WTC11 (cell line): ENCODE measurements at regions not wholly inside any gene's neighbourhood (a gene's known extent, or its start where the extent isn't known, plus 50 kb on each side); places are given as distances from the start of the nearest gene placed in this dataset.

ENCODE experiments used
- ATAC-seq: fragments of 200-7000 bp; cut with Tn5 transposase; 2 replicates; pipeline ENCODE4 v1.10.0; 2021; ENCODE audit warnings: mild to moderate bottlenecking, moderate library complexity
- CTCF ChIA-PET: fragments of 300-600 bp; sonication (Branson Sonifier 250); formaldehyde crosslinking; loops from one replicate; lab custom pipeline; 2021; ENCODE audit warnings: antibody characterized with exemption; lab: Charles Lee
- POLR2A ChIA-PET: fragments of 350-600 bp; sonication (Branson Sonifier 250); formaldehyde crosslinking; loops from one replicate; lab custom pipeline; 2021; ENCODE audit warnings: antibody characterized with exemption; lab: Charles Lee
- DNase-seq: peaks from one replicate; pipeline ENCODE4 v3.0.0; 2021; ENCODE audit warnings: low spot score
- H3K27ac Mint-ChIP-seq: 2 replicates; pipeline ENCODE4 v1.8.0; 2021; ENCODE audit warnings: mixed read lengths
- H3K27me3 Mint-ChIP-seq: 2 replicates; pipeline ENCODE4 v1.8.0; 2021; ENCODE audit warnings: low read depth, mild to moderate bottlenecking, moderate library complexity, mixed read lengths
- H3K36me3 Mint-ChIP-seq: 2 replicates; pipeline ENCODE4 v1.8.0; 2021; ENCODE audit warnings: mixed read lengths
- H3K4me1 Mint-ChIP-seq: 2 replicates; pipeline ENCODE4 v1.8.0; 2022; ENCODE audit warnings: mixed read lengths
- H3K4me3 Mint-ChIP-seq: 2 replicates; pipeline ENCODE4 v1.8.0; 2021; ENCODE audit warnings: mild to moderate bottlenecking, moderate library complexity, mixed read lengths
- H3K9me3 Mint-ChIP-seq: 2 replicates; pipeline ENCODE4 v1.8.0; 2021; ENCODE audit warnings: mixed read lengths
- CREB1 ChIP-seq: sonication (generic); formaldehyde crosslinking; IDR thresholded peaks from 2 replicates; pipeline ENCODE4 v1.8.0; 2023; ENCODE audit warnings: mild to moderate bottlenecking, missing genetic modification reagents
- ELF4 ChIP-seq: sonication (generic); formaldehyde crosslinking; IDR thresholded peaks from 2 replicates; pipeline ENCODE4 v1.8.1; 2022; ENCODE audit warnings: low read depth, mild to moderate bottlenecking, moderate library complexity, missing genetic modification reagents
- ESRRA ChIP-seq: sonication (generic); formaldehyde crosslinking; IDR thresholded peaks from 2 replicates; pipeline ENCODE4 v1.8.1; 2022; ENCODE audit warnings: mild to moderate bottlenecking, missing genetic modification reagents, borderline replicate concordance
- FOXK1 ChIP-seq: sonication (generic); formaldehyde crosslinking; IDR thresholded peaks from 2 replicates; pipeline ENCODE4 v1.8.0; 2022; ENCODE audit warnings: mild to moderate bottlenecking, moderate library complexity, missing genetic modification reagents
- KAT7 ChIP-seq: sonication (generic); formaldehyde crosslinking; IDR thresholded peaks from 2 replicates; pipeline ENCODE4 v1.8.1; 2023; ENCODE audit warnings: missing genetic modification reagents, mild to moderate bottlenecking, borderline replicate concordance
- MXD4 ChIP-seq: fragments of 250-450 bp; sonication (Bioruptor Pico); IDR thresholded peaks from 2 replicates; pipeline ENCODE4 v1.8.0; 2021; ENCODE audit warnings: mild to moderate bottlenecking, moderate library complexity, borderline replicate concordance
- NFYB ChIP-seq: sonication (generic); formaldehyde crosslinking; conservative IDR thresholded peaks from 2 replicates; pipeline ENCODE4 v1.8.0; 2022; ENCODE audit warnings: low read depth, missing genetic modification reagents
- NR1H2 ChIP-seq: sonication (generic); formaldehyde crosslinking; IDR thresholded peaks from 2 replicates; pipeline ENCODE4 v1.9.0; 2021; ENCODE audit warnings: mild to moderate bottlenecking, moderate library complexity, missing genetic modification reagents
- SMAD4 ChIP-seq: sonication (generic); formaldehyde crosslinking; IDR thresholded peaks from 2 replicates; pipeline ENCODE4 v1.8.0; 2022; ENCODE audit warnings: mild to moderate bottlenecking, missing genetic modification reagents
- SOX15 ChIP-seq: fragments of 250-450 bp; sonication (Bioruptor Pico); IDR thresholded peaks from 2 replicates; pipeline ENCODE4 v1.9.0; 2021; ENCODE audit warnings: mild to moderate bottlenecking
- TCF7 ChIP-seq: sonication (generic); formaldehyde crosslinking; IDR thresholded peaks from 2 replicates; pipeline ENCODE4 v1.8.0; 2022; ENCODE audit warnings: mild to moderate bottlenecking, low read depth, missing genetic modification reagents, moderate library complexity
- ZBTB21 ChIP-seq: sonication (generic); formaldehyde crosslinking; IDR thresholded peaks from 2 replicates; pipeline ENCODE4 v1.8.1; 2023; ENCODE audit warnings: mild to moderate bottlenecking, missing genetic modification reagents, borderline replicate concordance
- TF ChIP-seq, protein P1 (sequence below): sonication (generic); formaldehyde crosslinking; IDR thresholded peaks from 2 replicates; pipeline ENCODE4 v1.8.1; 2023; ENCODE audit warnings: mild to moderate bottlenecking, moderate library complexity, missing genetic modification reagents
- TF ChIP-seq, protein P2 (sequence below): fragments of 250-450 bp; sonication (Bioruptor Pico); IDR thresholded peaks from 2 replicates; pipeline ENCODE4 v1.9.0; 2021; ENCODE audit warnings: mild to moderate bottlenecking, borderline replicate concordance
- TF ChIP-seq, protein P3 (sequence below): fragments of 250-450 bp; sonication (Bioruptor Pico); IDR thresholded peaks from 2 replicates; pipeline ENCODE4 v2.1.2; 2022; ENCODE audit warnings: mild to moderate bottlenecking, moderate library complexity
- TF ChIP-seq, protein P4 (sequence below): sonication (generic); formaldehyde crosslinking; IDR thresholded peaks from 2 replicates; pipeline ENCODE4 v1.8.0; 2023; ENCODE audit warnings: missing genetic modification reagents

DNA sequence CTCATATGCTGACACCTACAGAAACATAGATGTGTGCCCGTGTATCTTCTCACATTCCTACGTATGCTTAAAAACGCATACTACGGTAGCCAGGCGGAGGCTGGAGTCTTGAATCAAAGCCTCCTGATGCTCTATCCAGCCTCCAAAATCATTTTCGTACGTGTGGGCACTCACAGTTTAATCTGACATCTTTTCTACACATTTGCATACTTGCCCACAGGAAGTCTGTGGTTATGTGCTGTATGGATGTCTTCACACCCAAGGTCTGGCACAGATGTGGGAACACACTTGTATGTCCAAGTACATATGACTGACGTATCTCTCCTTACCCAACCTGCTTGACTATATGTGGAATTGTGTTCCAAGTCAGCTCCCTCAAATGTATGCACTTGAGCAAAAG lies 561.8 kb upstream of the CADM1 start (continued):
- TF ChIP-seq, protein P1, sequence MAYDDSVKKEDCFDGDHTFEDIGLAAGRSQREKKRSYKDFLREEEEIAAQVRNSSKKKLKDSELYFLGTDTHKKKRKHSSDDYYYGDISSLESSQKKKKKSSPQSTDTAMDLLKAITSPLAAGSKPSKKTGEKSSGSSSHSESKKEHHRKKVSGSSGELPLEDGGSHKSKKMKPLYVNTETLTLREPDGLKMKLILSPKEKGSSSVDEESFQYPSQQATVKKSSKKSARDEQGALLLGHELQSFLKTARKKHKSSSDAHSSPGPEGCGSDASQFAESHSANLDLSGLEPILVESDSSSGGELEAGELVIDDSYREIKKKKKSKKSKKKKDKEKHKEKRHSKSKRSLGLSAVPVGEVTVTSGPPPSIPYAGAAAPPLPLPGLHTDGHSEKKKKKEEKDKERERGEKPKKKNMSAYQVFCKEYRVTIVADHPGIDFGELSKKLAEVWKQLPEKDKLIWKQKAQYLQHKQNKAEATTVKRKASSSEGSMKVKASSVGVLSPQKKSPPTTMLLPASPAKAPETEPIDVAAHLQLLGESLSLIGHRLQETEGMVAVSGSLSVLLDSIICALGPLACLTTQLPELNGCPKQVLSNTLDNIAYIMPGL (CRISPR knock-in tag) = no peak
- TF ChIP-seq SMAD4 = no peak

DNA sequence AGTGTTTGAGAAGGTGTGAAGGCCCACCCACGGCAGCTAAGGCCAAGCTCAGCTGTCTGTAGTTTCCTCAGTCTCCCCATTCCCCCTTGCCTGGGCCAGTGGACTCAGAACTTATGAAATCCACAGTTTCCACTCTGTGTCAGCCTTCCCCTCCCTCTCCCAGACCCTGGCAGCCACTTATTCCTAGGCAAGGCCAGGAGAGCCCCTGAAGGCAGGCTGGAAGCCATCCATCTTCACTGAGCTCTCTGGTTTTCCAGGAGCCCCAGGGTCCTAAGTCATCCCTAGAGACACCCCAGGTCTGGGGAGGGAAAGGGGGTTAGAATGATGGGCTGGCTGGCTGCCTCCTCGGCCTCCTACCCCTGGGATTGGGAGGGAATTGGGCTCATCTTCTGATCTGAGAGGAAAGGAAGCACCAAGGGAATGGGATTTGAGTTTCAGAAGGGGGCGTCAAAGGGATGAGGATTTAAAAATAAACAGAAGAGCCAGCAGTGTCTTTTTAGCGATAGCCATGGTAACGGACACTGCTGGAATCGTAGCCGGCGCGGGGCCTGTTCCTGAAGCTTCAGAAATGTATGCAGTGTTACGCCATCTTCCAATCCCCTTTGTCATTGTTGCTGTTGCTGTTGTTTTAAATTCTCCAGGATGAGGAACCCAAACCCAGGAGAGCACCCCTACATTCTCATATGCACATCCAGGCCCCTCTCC lies 561.1 kb upstream of the CADM1 start:
- ChIA-PET CTCF (interaction anchor here (1.2 to 1.7 kb wide), 3 partner anchors 8 to 80 kb away, joined by 4 to 5 read pairs (median 4); no protein-coding TSS in a partner anchor), POLR2A (no interaction called here)
- no peak for DNase-seq
- peaks cover 20% of the 10 kb centered on the region for H3K4me1 Mint-ChIP-seq
- no peaks in the 10 kb centered on the region for H3K36me3 Mint-ChIP-seq
- no peak overlapping the region for H3K4me3 Mint-ChIP-seq
- TF ChIP-seq, protein P2, sequence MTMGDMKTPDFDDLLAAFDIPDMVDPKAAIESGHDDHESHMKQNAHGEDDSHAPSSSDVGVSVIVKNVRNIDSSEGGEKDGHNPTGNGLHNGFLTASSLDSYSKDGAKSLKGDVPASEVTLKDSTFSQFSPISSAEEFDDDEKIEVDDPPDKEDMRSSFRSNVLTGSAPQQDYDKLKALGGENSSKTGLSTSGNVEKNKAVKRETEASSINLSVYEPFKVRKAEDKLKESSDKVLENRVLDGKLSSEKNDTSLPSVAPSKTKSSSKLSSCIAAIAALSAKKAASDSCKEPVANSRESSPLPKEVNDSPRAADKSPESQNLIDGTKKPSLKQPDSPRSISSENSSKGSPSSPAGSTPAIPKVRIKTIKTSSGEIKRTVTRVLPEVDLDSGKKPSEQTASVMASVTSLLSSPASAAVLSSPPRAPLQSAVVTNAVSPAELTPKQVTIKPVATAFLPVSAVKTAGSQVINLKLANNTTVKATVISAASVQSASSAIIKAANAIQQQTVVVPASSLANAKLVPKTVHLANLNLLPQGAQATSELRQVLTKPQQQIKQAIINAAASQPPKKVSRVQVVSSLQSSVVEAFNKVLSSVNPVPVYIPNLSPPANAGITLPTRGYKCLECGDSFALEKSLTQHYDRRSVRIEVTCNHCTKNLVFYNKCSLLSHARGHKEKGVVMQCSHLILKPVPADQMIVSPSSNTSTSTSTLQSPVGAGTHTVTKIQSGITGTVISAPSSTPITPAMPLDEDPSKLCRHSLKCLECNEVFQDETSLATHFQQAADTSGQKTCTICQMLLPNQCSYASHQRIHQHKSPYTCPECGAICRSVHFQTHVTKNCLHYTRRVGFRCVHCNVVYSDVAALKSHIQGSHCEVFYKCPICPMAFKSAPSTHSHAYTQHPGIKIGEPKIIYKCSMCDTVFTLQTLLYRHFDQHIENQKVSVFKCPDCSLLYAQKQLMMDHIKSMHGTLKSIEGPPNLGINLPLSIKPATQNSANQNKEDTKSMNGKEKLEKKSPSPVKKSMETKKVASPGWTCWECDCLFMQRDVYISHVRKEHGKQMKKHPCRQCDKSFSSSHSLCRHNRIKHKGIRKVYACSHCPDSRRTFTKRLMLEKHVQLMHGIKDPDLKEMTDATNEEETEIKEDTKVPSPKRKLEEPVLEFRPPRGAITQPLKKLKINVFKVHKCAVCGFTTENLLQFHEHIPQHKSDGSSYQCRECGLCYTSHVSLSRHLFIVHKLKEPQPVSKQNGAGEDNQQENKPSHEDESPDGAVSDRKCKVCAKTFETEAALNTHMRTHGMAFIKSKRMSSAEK (CRISPR knock-in tag) = no peak
- TF ChIP-seq, protein P3, sequence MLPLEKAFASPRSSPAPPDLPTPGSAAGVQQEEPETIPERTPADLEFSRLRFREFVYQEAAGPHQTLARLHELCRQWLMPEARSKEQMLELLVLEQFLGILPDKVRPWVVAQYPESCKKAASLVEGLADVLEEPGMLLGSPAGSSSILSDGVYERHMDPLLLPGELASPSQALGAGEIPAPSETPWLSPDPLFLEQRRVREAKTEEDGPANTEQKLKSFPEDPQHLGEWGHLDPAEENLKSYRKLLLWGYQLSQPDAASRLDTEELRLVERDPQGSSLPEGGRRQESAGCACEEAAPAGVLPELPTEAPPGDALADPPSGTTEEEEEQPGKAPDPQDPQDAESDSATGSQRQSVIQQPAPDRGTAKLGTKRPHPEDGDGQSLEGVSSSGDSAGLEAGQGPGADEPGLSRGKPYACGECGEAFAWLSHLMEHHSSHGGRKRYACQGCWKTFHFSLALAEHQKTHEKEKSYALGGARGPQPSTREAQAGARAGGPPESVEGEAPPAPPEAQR (CRISPR knock-in tag) = no peak
- TF ChIP-seq CREB1 = no peak
- TF ChIP-seq ZBTB21 (CRISPR knock-in tag) = no peak
- TF ChIP-seq ELF4 (CRISPR knock-in tag) = no peak
- no peak for TF ChIP-seq SOX15 (CRISPR knock-in tag)
- no peak for TF ChIP-seq ESRRA (CRISPR knock-in tag)
- TF ChIP-seq NFYB = no peak
- no peak for TF ChIP-seq MXD4
- TF ChIP-seq FOXK1 (CRISPR knock-in tag) = no peak
- TF ChIP-seq NR1H2 (CRISPR knock-in tag) = no peak
- TF ChIP-seq, protein P4, sequence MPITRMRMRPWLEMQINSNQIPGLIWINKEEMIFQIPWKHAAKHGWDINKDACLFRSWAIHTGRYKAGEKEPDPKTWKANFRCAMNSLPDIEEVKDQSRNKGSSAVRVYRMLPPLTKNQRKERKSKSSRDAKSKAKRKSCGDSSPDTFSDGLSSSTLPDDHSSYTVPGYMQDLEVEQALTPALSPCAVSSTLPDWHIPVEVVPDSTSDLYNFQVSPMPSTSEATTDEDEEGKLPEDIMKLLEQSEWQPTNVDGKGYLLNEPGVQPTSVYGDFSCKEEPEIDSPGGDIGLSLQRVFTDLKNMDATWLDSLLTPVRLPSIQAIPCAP (CRISPR knock-in tag) = no peak
- no peak for TF ChIP-seq KAT7 (CRISPR knock-in tag)
- TF ChIP-seq, protein P1 (CRISPR knock-in tag) = no peak
- no peak for TF ChIP-seq TCF7 (CRISPR knock-in tag)
- TF ChIP-seq, all 79 proteins: peak for 0
- peaks cover 48% of the 10 kb centered on the region for H3K27me3 Mint-ChIP-seq
- no peaks in the 10 kb centered on the region for H3K9me3 Mint-ChIP-seq
- no peak for ATAC-seq
- no peak overlapping the region for H3K27ac Mint-ChIP-seq
